GM18861 (cell line): ENCODE measurements at regions not wholly inside any gene's neighbourhood (a gene's known extent, or its start where the extent isn't known, plus 50 kb on each side); places are given as distances from the start of the nearest gene placed in this dataset.

Source experiments
- ATAC-seq: cut with Tn5 transposase; IDR thresholded peaks from one replicate; pipeline ENCODE4 v1.9.1; 2021; ENCODE audit not compliant: unreplicated experiment

GRCh38 chr17:71964559-71964958 is 156.3 kb upstream of the SOX9 start:
- ATAC-seq: no peak

GRCh38 chr17:71966055-71966454 is 154.8 kb upstream of the SOX9 start:
- ATAC-seq: no peak

DNA sequence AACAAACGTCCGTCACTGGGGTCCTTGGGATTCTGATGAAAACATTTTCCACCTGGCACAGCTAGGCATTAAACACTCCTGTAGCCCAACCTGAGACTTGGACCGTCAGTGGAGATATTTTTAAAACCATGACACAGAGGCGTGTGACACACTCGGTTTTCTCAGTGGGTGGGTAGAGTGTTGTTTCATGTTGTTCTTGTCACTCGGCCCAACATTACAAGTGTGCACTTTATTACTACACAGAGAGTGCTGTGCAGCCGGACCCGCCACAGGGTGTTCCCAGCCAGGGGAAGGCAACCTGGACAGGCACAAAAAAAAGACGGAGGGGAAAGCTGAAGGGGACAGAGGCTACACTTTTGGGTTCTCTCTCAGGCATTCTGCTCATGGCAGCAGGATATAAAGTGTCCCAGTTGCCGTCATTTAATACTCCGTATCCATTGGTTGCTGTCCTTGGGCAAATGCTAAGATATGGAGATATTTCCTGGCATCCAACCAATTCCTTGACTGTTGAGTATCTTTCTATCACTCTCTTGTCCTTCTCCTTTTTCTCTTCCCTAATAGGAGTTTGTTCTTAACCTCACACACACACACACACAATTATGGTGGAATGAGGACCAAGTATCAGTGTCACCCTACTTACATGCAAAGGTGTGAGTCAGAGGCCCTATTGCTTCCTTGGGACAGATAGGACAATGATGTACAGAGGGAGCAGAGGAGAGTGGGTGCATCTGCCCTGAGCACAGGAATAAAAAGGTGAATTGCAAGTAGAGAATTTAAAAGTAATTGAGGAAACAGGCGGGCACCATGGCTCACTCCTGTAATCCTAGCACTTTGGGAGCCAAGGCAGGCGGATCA is 154.1 kb upstream of the SOX9 start:
- ATAC-seq: no peak

- no peak for ATAC-seq
Observed at GRCh38 chr17:71969500-71969899, 151.3 kb upstream of the SOX9 start.

- no peak for ATAC-seq
Observed at GRCh38 chr17:71970312-71970711, 150.5 kb upstream of the SOX9 start.

DNA sequence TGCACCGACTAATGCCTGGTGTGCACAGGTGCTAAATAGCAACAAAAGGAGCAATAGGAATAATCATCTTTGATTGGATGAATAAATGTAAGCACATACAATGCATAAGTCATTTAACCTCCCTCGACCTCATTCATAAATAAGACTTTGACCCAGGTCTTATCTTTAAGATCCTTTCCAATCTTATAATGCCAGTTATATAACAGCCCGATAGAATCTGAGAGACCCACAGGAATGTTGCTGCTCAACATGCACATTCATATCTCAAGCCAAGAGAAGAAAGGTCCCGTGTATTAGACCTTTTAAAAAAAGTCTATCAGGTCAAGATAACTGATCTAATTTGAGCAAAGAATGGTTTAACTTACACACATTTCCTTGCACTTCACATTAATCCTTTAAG is 146.8 kb upstream of the SOX9 start:
- ATAC-seq: no peak

GRCh38 chr17:71975331-71975801 is 145.5 kb upstream of the SOX9 start:
- no peak for ATAC-seq

DNA sequence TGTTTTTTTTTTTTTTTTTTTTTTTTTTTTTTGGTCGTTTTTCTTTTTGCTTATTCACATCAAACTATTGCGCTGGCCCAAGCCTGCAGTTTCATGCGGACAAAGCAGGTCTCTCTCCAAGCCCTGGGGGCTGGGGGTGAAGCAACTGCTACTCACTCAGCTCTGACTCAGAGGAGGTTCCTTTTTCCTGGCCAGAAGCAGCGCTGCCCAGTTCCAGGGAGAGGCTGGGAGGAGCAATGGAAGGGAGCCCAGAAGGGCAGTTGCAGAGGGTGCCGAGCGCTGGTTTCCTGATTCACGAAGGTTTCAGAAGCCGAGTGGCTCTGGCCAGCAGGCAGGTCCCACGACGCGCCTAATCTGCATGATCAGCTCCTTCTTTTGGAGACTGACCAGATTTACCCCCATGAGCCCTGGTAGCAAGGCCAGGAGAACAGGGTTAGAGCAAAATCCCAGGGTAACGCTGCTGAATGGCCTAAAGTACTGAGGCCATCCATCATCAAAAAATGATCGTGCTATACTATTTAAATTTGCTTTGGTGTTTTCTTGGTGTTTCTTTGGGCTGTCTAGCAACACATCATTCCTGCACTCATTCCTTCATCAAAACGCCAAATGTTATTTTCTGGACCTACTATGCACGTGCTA is 144.7 kb upstream of the SOX9 start:
- ATAC-seq: no peak

DNA sequence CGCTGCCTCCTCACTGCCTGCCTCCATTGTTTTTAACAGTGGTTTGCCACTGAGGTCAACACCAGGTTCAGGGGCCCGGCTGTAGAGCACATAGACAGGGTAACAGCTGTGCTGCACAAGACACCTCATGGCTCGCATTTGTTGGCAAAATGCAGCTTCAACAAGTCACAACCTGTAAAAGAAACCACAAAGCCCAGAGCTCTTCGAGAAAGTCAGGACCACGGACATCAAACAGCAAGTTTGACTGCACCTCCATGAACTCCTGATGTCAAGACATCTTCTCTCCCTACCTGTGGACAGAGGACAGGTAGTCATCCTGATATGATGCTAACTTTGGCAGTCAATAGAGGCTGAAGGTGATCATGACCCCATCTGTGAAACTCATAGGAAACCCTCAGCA is 142.4 kb upstream of the SOX9 start:
- no peak for ATAC-seq

DNA sequence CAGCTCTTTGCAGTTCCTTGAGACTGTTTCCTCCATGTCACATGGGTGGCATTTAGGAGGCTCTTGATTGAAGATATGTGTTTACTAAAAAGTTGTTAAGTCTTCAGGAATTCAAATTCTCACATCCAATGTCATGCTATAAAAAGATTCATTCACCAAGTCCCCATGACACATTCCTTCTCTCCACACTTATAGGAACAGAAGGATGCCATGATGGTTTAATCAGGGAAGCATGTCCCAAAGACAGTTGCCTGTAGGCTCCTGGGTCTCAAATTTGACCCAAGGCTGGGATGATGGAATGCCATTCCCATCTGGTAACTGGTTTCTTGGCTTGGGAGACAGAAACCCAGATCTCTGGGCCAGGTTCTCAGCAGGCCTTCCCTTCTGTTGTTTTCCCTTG is 140.6 kb upstream of the SOX9 start:
- ATAC-seq: no peak

DNA sequence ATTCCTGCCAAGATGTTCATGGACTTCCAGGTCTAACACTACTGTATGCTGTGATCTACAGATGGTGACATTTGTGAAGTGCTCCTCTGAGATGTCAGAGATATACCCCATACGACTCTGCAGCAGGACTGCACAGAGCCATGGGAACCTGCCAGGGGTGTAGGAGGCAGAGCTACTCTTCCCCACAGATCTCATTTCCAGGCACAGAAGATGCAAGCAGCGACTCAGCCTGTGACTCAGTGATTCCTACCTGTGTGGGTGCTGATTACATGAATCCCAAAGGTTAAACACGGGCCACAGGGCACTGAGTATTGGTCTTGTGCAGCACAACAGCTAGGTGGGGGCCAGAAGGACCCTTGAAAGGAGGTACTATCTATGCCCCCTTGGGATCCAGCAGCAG is 137.0 kb upstream of the SOX9 start:
- ATAC-seq: no peak

GRCh38 chr17:71985111-71986039 is 135.4 kb upstream of the SOX9 start:
- ATAC-seq: no peak

DNA sequence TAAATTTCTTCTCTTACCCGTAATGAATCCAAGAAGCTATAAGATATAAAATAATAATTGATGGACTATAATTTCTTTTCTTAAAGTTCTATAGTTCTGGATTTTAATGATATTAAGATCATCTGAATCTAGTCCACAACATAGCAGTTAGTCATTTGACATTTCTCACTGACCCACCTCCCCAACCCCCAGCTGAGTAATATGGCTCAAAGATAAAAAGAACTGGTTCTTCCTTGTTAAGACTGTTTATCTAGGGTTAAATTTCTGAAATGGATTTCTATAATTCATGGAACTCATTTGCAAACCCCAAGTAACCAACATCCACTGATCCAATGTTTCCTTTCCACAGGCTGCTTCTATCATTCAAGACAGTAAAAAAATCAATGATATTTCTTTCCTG is 133.9 kb upstream of the SOX9 start:
- no peak for ATAC-seq

- ATAC-seq: no peak
Observed at GRCh38 chr17:71987634-71988033, 133.2 kb upstream of the SOX9 start.

DNA sequence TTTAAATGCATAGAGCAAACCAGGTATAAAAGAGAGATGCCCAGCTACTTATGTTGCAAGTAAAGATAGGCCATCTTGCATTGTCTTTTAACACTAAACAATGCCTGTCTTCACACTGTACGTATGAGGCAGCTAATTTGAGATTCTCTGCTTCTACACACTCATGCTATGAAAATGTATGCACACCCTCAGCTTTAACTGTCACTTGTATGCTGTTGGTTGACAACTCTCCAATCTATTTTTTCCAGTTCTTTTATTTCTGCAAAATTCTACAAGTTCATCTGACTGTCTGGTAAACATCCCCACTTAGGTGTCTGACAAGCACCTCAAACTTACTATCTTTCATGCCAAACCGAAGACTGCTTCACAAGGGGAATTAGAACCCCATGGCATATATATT is 131.7 kb upstream of the SOX9 start:
- no peak for ATAC-seq

DNA sequence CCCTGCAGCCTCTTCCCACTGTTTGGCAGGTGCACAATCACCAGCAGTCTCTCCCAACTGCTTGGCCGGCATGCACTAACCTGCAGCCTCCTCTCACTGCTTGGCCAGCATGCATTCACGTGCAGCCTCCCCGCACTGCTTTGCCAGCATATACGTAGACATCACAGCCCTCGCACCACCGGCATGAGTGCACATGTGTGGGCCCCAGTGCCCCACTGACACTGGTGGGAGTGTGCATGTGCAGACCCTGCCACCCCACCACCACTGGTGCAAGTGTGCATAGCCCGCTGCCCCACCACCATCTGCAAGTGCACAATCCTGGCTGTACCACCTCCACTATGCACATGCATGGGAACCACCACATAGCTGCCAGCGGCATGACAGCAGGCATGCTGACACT is 127.5 kb upstream of the SOX9 start:
- ATAC-seq: no peak

- ATAC-seq: no peak
Observed at GRCh38 chr17:71995590-71995989, 125.2 kb upstream of the SOX9 start.

GRCh38 chr17:72004011-72004427 is 116.8 kb upstream of the SOX9 start:
- ATAC-seq: no peak

DNA sequence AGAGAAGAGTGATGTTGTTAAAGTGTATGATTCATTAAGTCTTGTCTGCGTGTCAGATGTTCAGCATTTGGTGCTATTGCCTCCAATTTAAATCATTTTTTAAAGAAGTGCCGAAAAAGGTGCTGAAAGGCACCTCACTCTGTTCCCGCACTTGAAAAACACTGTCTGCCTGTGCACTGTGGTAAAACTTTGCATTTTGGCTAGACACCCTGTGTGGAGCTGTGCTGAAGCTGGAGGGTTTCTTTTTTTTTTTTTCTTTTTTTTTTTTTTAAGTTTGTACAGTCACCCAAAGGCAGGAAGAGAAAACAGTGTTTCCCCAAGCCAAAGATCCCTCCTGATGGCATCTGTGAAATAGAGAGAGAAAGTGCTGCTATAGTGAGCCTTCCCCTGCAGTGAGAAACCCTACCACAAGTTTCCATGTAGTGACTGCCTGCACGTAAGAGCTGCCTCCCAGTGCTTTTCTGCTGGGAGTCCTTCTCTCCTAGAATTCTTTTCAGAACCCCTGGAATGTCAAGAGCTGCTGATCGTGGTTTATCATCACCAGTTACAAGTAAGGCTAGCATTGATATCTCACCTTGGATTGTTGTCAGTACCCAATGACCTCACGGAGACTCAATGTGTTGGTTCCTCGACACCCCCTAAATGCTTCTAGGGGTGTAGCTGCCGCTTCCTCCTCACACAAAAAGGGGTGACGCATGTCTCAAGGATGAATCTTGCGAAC is 116.0 kb upstream of the SOX9 start:
- peak; percentile 46 for ATAC-seq

GRCh38 chr17:72005332-72006163 is 115.3 kb upstream of the SOX9 start:
- no peak for ATAC-seq
